GM12891 (cell line): ENCODE measurements at regions not wholly inside any gene's neighbourhood (a gene's known extent, or its start where the extent isn't known, plus 50 kb on each side); places are given as distances from the start of the nearest gene placed in this dataset.

Source experiments
- DNase-seq: peaks from one replicate; pipeline ENCODE4 v3.0.0; 2011; ENCODE audit warnings: low spot score; ENCODE audit not compliant: insufficient read length
- FAIRE-seq: peaks from 2 replicates; lab custom pipeline; 2011; peaks lifted over from hg19 to GRCh38; lab: Jason Lieb, UNC
- PAX5 ChIP-seq: IDR thresholded peaks from 2 replicates; pipeline ENCODE4 v1.6.1; 2011; ENCODE audit warnings: low read length, moderate library complexity, mild to moderate bottlenecking; ENCODE audit not compliant: insufficient read depth, severe bottlenecking
- POLR2A ChIP-seq: IDR thresholded peaks from 2 replicates; pipeline ENCODE4 v1.6.1; 2011; ENCODE audit warnings: low read depth, low read length, control low read depth
- POLR2AphosphoS5 ChIP-seq: IDR thresholded peaks from 2 replicates; pipeline ENCODE4 v1.6.1; 2011; ENCODE audit warnings: low read depth, low read length, control low read depth
- POU2F2 ChIP-seq: IDR thresholded peaks from 2 replicates; pipeline ENCODE4 v1.6.1; 2011; ENCODE audit warnings: low read depth, mild to moderate bottlenecking, control low read depth, low read length, moderate library complexity
- SPI1 ChIP-seq: IDR thresholded peaks from 2 replicates; pipeline ENCODE4 v1.6.1; 2011; ENCODE audit warnings: low read depth, low read length, control low read depth
- TAF1 ChIP-seq: IDR thresholded peaks from 2 replicates; pipeline ENCODE4 v1.6.1; 2011; ENCODE audit warnings: low read depth, low read length, control low read depth

- FAIRE-seq: no peak
- no peak for TF ChIP-seq POLR2AphosphoS5
- no peak for DNase-seq
Measured at GRCh38 chr5:74954919-74955318, 88.7 kb upstream of the FAM169A start.

DNA sequence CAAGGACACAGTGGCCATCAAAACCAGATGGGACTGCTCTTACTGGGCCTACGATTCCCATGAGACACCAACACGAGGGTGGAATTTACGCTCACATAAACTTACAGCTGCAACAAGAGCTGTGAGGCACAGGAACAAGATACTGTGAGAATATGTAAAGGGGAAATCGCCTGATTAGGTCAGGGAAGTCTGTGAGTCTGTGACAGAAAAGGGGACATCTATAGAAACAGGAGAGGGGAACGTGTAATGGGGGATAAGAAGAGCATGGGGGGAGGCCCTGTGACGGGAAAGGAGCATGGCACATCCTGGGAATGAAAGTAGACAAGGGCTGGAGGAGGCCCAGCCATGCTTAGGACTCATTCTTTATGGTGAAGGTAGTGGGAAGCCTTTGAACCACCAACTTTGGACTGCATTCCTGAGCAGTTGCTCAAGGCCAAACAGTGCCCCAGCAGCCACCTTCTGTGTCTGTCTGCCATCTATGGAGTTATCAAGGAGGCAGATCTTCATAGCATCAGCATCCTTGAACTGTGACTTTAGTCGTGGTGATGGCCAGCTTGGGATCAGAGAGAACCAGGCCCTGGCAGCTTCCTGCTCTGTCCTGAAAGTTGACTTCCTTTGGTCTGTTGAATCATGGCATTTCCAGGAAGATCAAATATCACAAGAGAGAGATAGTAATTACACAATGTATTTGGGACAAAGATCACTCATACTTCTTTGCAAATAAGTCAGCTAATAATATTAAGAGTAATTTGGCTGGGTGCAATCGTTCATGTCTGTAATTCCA lies 87.9 kb upstream of the FAM169A start:
- no peak for FAIRE-seq
- DNase-seq: no peak
- TF ChIP-seq SPI1 (no peak), POLR2AphosphoS5 (no peak), POLR2A (no peak), POU2F2 (no peak)

GRCh38 chr5:74953554-74953936 lies 87.4 kb upstream of the FAM169A start:
- TF ChIP-seq POLR2A (no peak), POU2F2 (no peak), PAX5 (no peak), SPI1 (no peak), TAF1 (no peak), POLR2AphosphoS5 (no peak)
- no peak for FAIRE-seq

GRCh38 chr5:74952406-74952805 lies 86.2 kb upstream of the FAM169A start:
- FAIRE-seq: no peak
- no peak for DNase-seq
- TF ChIP-seq SPI1: no peak
- TF ChIP-seq POU2F2: no peak
- TF ChIP-seq POLR2AphosphoS5: no peak
- no peak for TF ChIP-seq PAX5

More at GRCh38 chr5:74953554-74953936, 87.4 kb upstream of the FAM169A start:
- DNase-seq: no peak

GRCh38 chr5:74951865-74952264 lies 85.7 kb upstream of the FAM169A start:
- FAIRE-seq (no peak), DNase-seq (no peak)
- TF ChIP-seq POLR2A: no peak

- no peak for FAIRE-seq
- TF ChIP-seq SPI1 (no peak), POLR2AphosphoS5 (no peak), PAX5 (no peak), POLR2A (no peak), TAF1 (no peak), POU2F2 (no peak)
- DNase-seq: no peak
Measured at GRCh38 chr5:74950836-74951515, 84.8 kb upstream of the FAM169A start.

DNA sequence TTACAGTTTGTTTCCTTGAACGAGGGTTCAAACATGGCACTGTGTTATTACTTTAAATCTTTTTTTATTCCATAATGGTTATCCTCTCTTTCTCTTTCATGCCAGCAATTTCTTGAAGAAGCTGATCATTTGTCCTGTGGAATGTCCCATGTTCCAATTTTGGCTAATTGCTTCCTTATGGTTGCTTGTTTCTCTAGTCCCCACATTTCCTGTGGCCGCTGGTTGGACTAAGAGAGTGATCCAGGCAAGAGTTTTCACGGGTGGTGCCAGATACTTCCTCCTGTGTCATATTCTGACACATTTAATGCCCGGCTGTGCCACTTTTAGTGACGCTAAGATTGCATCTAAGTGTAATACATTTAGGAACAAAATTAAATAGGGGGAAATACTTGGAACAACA lies 83.8 kb upstream of the FAM169A start:
- FAIRE-seq: no peak
- TF ChIP-seq TAF1: no peak
- TF ChIP-seq POU2F2: no peak
- no peak for TF ChIP-seq PAX5

GRCh38 chr5:74948031-74948546 lies 81.9 kb upstream of the FAM169A start:
- no peak for TF ChIP-seq PAX5
- no peak for TF ChIP-seq POLR2A
- TF ChIP-seq SPI1: no peak
- DNase-seq (no peak), FAIRE-seq (no peak)

More for the DNA sequence above, 83.8 kb upstream of the FAM169A start:
- DNase-seq: no peak

- FAIRE-seq (no peak), DNase-seq (no peak)
- TF ChIP-seq POLR2AphosphoS5 (no peak), POU2F2 (no peak), SPI1 (no peak), POLR2A (no peak), PAX5 (no peak), TAF1 (no peak)
Measured at GRCh38 chr5:74946471-74946870, 80.3 kb upstream of the FAM169A start.

DNA sequence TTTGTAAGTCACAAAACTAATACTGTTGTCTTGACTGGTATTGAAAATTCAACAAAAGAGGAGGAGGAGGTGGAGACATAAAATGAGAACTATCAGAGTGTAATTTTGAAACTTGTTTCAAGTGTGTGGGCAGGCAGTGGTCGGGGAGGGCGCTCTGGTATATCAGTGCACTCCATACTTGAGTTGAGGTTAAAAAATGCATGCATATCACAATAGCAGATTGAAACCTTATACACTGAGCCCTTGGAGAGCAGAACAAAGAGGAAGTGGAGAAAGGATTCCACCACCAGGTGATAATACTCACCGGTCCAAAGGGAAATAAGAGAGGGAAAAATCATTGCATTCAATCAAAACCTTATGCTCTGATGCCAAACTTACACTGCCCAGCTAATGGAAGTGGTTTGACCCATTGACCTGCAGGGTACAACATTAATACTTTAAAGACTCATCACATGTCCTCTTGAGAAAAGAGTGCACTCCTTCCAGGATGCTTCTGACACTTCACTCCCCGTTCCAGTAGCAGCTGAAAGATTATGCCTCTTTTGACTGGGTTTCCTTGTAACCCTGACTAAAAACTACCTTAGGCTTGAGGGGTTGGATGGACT lies 79.5 kb upstream of the FAM169A start:
- DNase-seq: no peak
- peak; percentile 87 for FAIRE-seq
- TF ChIP-seq PAX5: no peak
- no peak for TF ChIP-seq POLR2A
- peak; percentile 89 for TF ChIP-seq SPI1
- TF ChIP-seq TAF1: no peak
- peak; percentile 93 for TF ChIP-seq POU2F2
- TF ChIP-seq POLR2AphosphoS5: no peak
